ENCODE measurements at regions not wholly inside any gene's neighbourhood (a gene's known extent, or its start where the extent isn't known, plus 50 kb on each side); places are given as distances from the start of the nearest gene placed in this dataset.

GRCh38 chr6:22838345-22838744 is 269.0 kb downstream of the HDGFL1 start:
- TF ChIP-seq CTCF (IDR thresholded peaks at IDR 0.05), result no peak
- Histone ChIP-seq H3K36me3 (no peaks in the 10 kb centered on the region), H3K27ac (no peak overlapping the region), H3K4me1 (no peaks in the 10 kb centered on the region), H3K27me3 (no peaks in the 10 kb centered on the region), H3K9me3 (peaks cover 0 to 11% of the 10 kb centered on the region in 2 donors), H3K4me3 (no peak overlapping the region)
- intact Hi-C loops (cut with DNase I), result no loop called here
- DNase-seq (ENCODE audit: low spot score in 2 of 2), result no peak

DNA sequence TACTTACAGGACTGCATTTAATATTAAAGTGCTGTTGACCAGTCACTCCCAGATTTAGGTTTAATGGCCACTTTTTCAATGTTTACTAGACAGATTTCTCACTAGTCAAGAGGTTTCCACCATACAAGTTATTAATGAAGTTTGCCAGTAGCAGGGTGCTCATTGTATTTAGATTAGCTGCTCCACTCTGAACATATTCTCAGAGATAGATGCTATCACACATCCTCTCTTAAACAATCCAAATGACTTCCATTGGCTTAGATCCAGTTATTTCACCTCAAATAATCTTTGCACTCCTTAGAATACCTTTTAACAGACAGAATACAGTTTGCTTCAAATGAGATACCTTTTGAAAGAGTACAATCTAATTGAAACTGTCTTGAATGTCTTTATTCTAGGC is 276.1 kb downstream of the HDGFL1 start:
- H3K4me3 ChIP-seq, result no peak overlapping the region
- H3K36me3 ChIP-seq, result no peaks in the 10 kb centered on the region
- no peak for DNase-seq (ENCODE audit: low spot score in 2 of 2)
- no peaks in the 10 kb centered on the region for H3K27me3 ChIP-seq
- H3K27ac ChIP-seq, result no peak overlapping the region
- no peaks in the 10 kb centered on the region for H3K9me3 ChIP-seq
- TF ChIP-seq CTCF (IDR thresholded peaks at IDR 0.05), result no peak
- intact Hi-C loops (cut with DNase I), result no loop called here
- no peaks in the 10 kb centered on the region for H3K4me1 ChIP-seq

- no peaks in the 10 kb centered on the region for H3K4me1 ChIP-seq
- H3K4me3 ChIP-seq, result no peak overlapping the region
- H3K27me3 ChIP-seq, result no peaks in the 10 kb centered on the region
- DNase-seq (ENCODE audit: low spot score in 2 of 2), result no peak
- H3K9me3 ChIP-seq, result no peaks in the 10 kb centered on the region
- no peak overlapping the region for H3K27ac ChIP-seq
- H3K36me3 ChIP-seq, result no peaks in the 10 kb centered on the region
- intact Hi-C loops (cut with DNase I), result no loop called here
- TF ChIP-seq CTCF (IDR thresholded peaks at IDR 0.05), result no peak
Observed at GRCh38 chr6:22848121-22848520, 278.8 kb downstream of the HDGFL1 start.

DNA sequence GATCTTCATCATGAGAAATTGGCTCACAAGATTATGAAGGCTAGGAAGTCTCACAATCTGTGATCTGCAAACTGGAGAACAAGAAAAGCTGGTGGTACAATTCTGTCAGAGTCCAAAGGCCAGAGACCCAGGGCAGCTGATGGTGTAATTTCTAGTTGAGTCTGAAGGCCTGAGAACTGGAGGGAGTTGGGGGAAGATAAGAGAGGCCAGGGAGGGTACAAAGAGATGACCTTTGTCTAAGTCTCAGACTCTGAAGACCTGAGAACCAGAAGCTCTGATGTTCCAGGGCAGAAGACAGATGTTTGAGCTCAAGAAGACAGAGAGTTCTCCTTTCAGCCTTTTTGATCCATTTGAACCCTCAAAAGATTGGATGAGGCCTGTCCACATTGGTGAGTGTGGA is 280.6 kb downstream of the HDGFL1 start:
- TF ChIP-seq CTCF (IDR thresholded peaks at IDR 0.05), result no peak
- Histone ChIP-seq H3K27ac (no peak overlapping the region), H3K27me3 (no peaks in the 10 kb centered on the region), H3K4me3 (no peak overlapping the region), H3K9me3 (no peaks in the 10 kb centered on the region), H3K36me3 (no peaks in the 10 kb centered on the region), H3K4me1 (no peaks in the 10 kb centered on the region)
- intact Hi-C loops (cut with DNase I), result no loop called here
- no peak for DNase-seq (ENCODE audit: low spot score in 2 of 2)

GRCh38 chr6:22852101-22852500 is 282.7 kb downstream of the HDGFL1 start:
- no peak overlapping the region for H3K4me3 ChIP-seq
- H3K27me3 ChIP-seq, result no peaks in the 10 kb centered on the region
- TF ChIP-seq CTCF (IDR thresholded peaks at IDR 0.05), result no peak
- H3K4me1 ChIP-seq, result no peaks in the 10 kb centered on the region
- no peak overlapping the region for H3K27ac ChIP-seq
- intact Hi-C loops (cut with DNase I), result no loop called here
- no peaks in the 10 kb centered on the region for H3K9me3 ChIP-seq
- no peak for DNase-seq (ENCODE audit: low spot score in 2 of 2)
- no peaks in the 10 kb centered on the region for H3K36me3 ChIP-seq

DNA sequence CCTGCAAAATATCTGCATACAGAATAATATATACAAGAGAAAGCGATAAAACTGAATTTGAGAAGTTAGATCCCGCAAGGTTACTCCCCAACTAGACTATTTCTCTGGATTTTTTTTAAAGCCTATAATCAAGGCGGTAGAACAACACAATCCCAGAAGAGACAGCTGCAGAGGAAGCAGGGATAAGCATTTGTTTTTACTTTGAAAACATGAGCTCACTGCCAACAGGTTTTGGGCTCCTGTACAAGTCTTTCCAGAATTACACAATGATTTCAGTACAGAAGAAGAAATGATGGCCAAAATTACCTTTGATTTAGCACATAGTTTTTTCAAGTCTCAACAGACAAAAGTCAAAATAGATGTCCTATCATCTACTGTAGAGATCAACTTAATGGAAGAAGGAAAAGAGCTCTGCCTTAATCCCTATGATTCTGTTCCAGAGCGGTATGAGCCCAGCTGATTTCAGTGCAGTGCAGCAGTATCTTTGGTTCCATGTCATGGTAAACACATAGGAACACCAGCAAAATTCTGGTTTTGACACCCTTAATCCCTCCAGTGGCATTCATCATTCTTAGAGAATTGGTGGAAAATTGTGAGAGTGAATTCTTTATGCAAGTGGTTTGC is 304.3 kb downstream of the HDGFL1 start:
- Histone ChIP-seq H3K27ac (peak overlapping the region in 1 of 2 donors; percentile 10), H3K36me3 (no peaks in the 10 kb centered on the region), H3K4me1 (peaks cover 0 to 2% of the 10 kb centered on the region in 2 donors), H3K4me3 (no peak overlapping the region), H3K9me3 (no peaks in the 10 kb centered on the region), H3K27me3 (no peaks in the 10 kb centered on the region)
- DNase-seq (ENCODE audit: low spot score in 2 of 2), result no peak
- intact Hi-C loops (cut with DNase I), result no loop called here
- TF ChIP-seq CTCF (IDR thresholded peaks at IDR 0.05), result no peak
